HCT116 (cell line): ENCODE measurements at regions not wholly inside any gene's neighbourhood (a gene's known extent, or its start where the extent isn't known, plus 50 kb on each side); places are given as distances from the start of the nearest gene placed in this dataset.

Source experiments
- ATAC-seq: fragments of 200-7000 bp; cut with Tn5 transposase; 2 replicates; pipeline ENCODE4 v1.9.1; 2020; ENCODE audit warnings: mild to moderate bottlenecking, moderate library complexity
- BruUV-seq: library from RNA; stranded (reverse); fragments of 400-500 nt; replicated peaks from 2 replicates; lab custom pipeline; 2021; lab: Mats Ljungman, UMichigan
- CTCF ChIA-PET: fragments of 300-600 bp; sonication (Branson Sonifier 250); formaldehyde crosslinking; loops from one replicate; lab custom pipeline; 2021; ENCODE audit warnings: antibody characterized with exemption; lab: Charles Lee
- POLR2A ChIA-PET: fragments of 300-600, 350-600 bp; sonication (Branson Sonifier 250); formaldehyde crosslinking; loops from one replicate; lab custom pipeline; 2021; ENCODE audit warnings: antibody characterized with exemption; lab: Charles Lee
- RAD21 ChIA-PET, 2 experiments: fragments of 300-600 bp; sonication (Branson Sonifier 250); formaldehyde crosslinking; loops; one replicate each; lab custom pipeline; 2023; ENCODE audit warnings: low total read pairs in 2 of 2; ENCODE audit not compliant: uncharacterized antibody in 2 of 2, unreplicated experiment in 2 of 2, low non-redundant PET in 1 of 2; lab: Charles Lee
- DNase-seq: peaks from one replicate; pipeline ENCODE4 v3.0.0-alpha.2; 2010; ENCODE audit warnings: low read depth, low spot score
- H2AFZ ChIP-seq: fragments of 200-600 bp; shearing (Covaris generic), sonication (generic); 2 replicates; pipeline ENCODE4 v1.6.1; 2017; ENCODE audit warnings: low read depth, mixed run types, mixed read lengths, antibody characterized with exemption, low read length; ENCODE audit not compliant: poor library complexity, severe bottlenecking
- H3K27ac ChIP-seq: 2 replicates; pipeline ENCODE4 v1.5.1; 2012; ENCODE audit warnings: low read depth, low read length
- H3K27me3 ChIP-seq: fragments of 200-600 bp; sonication (generic); 2 replicates; pipeline ENCODE4 v1.6.1; 2016; ENCODE audit warnings: mixed run types, low read length, mixed read lengths; ENCODE audit not compliant: insufficient read depth
- H3K36me3 ChIP-seq, 2 experiments: fragments of 200-500 bp in 1 of 2; fragments of 200-600 bp in 1 of 2; sonication (Bioruptor generic) in 1 of 2; sonication (generic) in 1 of 2; 2 replicates each; pipeline versions ENCODE4 v1.5.1 to v1.6.1; 2014 to 2016; ENCODE audit warnings: low read length in 2 of 2, inconsistent platforms in 1 of 2, mixed read lengths in 1 of 2, mixed run types in 1 of 2; ENCODE audit not compliant: insufficient read depth in 2 of 2, control insufficient read depth in 1 of 2
- H3K4me1 ChIP-seq, 2 experiments: fragments of 200-600 bp in 1 of 2; sonication (generic) in 1 of 2; 2 replicates each; pipeline versions ENCODE4 v1.5.1 to v1.6.1; 2012 to 2017; ENCODE audit warnings: low read length in 2 of 2, inconsistent platforms in 1 of 2, mild to moderate bottlenecking in 1 of 2, mixed read lengths in 1 of 2, mixed run types in 1 of 2, moderate library complexity in 1 of 2; ENCODE audit not compliant: insufficient read depth in 2 of 2, control insufficient read depth in 1 of 2
- H3K4me2 ChIP-seq: fragments of 200-600 bp; sonication (generic); 2 replicates; pipeline ENCODE4 v1.6.1; 2017; ENCODE audit warnings: mixed run types, low read length, mixed read lengths
- H3K4me3 ChIP-seq, 2 experiments: fragments of 200-600 bp in 1 of 2; sonication (generic) in 1 of 2; replicated peaks in 1 of 2; 2 replicates each; pipeline ENCODE4 v1.5.1; 2011 to 2016; ENCODE audit warnings: low read length in 2 of 2, control low read depth in 1 of 2, low read depth in 1 of 2, mild to moderate bottlenecking in 1 of 2, mixed read lengths in 1 of 2, mixed run types in 1 of 2
- H3K79me2 ChIP-seq: fragments of 200-600 bp; sonication (generic); 2 replicates; pipeline ENCODE4 v1.6.1; 2017; ENCODE audit warnings: mild to moderate bottlenecking, mixed run types, low read length, moderate library complexity, mixed read lengths; ENCODE audit not compliant: insufficient read depth
- H3K9ac ChIP-seq: fragments of 200-600 bp; sonication (generic); 2 replicates; pipeline ENCODE4 v1.6.1; 2016; ENCODE audit warnings: low read length, mixed read lengths
- H3K9me2 ChIP-seq: fragments of 200-600 bp; sonication (generic), shearing (Covaris generic); 2 replicates; pipeline ENCODE4 v1.6.1; 2017; ENCODE audit warnings: mixed run types, mild to moderate bottlenecking, moderate library complexity; ENCODE audit not compliant: insufficient read depth
- H3K9me3 ChIP-seq, 2 experiments: fragments of 200-500 bp in 1 of 2; fragments of 200-600 bp in 1 of 2; sonication (Bioruptor generic) in 1 of 2; sonication (generic) in 1 of 2; 2 replicates each; pipeline ENCODE4 v1.6.1; 2014 to 2017; ENCODE audit warnings: low read length in 2 of 2, mixed read lengths in 2 of 2, inconsistent platforms in 1 of 2, low read depth in 1 of 2, mild to moderate bottlenecking in 1 of 2, mixed run types in 1 of 2, moderate library complexity in 1 of 2; ENCODE audit not compliant: control insufficient read depth in 1 of 2, insufficient read depth in 1 of 2
- H4K20me1 ChIP-seq: fragments of 200-600 bp; sonication (generic), shearing (Covaris generic); 2 replicates; pipeline ENCODE4 v1.6.1; 2017; ENCODE audit warnings: mixed run types, mild to moderate bottlenecking, moderate library complexity; ENCODE audit not compliant: insufficient read depth
- CBX3 ChIP-seq: IDR thresholded peaks from 2 replicates; pipeline ENCODE4 v1.6.1; 2012; ENCODE audit warnings: low read depth
- CEBPB ChIP-seq: IDR thresholded peaks from 2 replicates; pipeline ENCODE4 v1.6.1; 2012; ENCODE audit warnings: low read depth
- EGR1 ChIP-seq: IDR thresholded peaks from 2 replicates; pipeline ENCODE4 v1.6.1; 2012; ENCODE audit warnings: low read depth
- EZH2 ChIP-seq: fragments of 200-600 bp; sonication (generic); IDR thresholded peaks from 2 replicates; pipeline ENCODE4 v1.6.1; 2017; ENCODE audit warnings: antibody characterized with exemption, mixed run types
- EZH2phosphoT487 ChIP-seq: fragments of 200-600 bp; IDR thresholded peaks from 2 replicates; pipeline ENCODE4 v1.6.1; 2018; ENCODE audit warnings: antibody characterized with exemption, borderline replicate concordance
- FOSL1 ChIP-seq: IDR thresholded peaks from 2 replicates; pipeline ENCODE4 v1.6.1; 2012; ENCODE audit warnings: low read depth
- JUND ChIP-seq: IDR thresholded peaks from 2 replicates; pipeline ENCODE4 v1.6.1; 2012
- POLR2AphosphoS5 ChIP-seq: IDR thresholded peaks from 2 replicates; pipeline ENCODE4 v1.6.1; 2011; ENCODE audit warnings: mild to moderate bottlenecking, low read depth, low read length, moderate library complexity
- SIN3A ChIP-seq: IDR thresholded peaks from 2 replicates; pipeline ENCODE4 v1.6.1; 2012; ENCODE audit warnings: low read depth
- SP1 ChIP-seq: IDR thresholded peaks from 2 replicates; pipeline ENCODE4 v1.6.1; 2012; ENCODE audit warnings: low read depth
- SRF ChIP-seq: IDR thresholded peaks from 2 replicates; pipeline ENCODE4 v1.6.1; 2012; ENCODE audit warnings: low read depth
- TCF7L2 ChIP-seq: IDR thresholded peaks from 2 replicates; pipeline ENCODE4 v1.7.0; 2011; ENCODE audit warnings: borderline replicate concordance, inconsistent platforms; ENCODE audit not compliant: insufficient read depth, insufficient read length; ENCODE audit errors: extremely low read depth
- YY1 ChIP-seq: IDR thresholded peaks from 2 replicates; pipeline ENCODE4 v1.6.1; 2011; ENCODE audit warnings: low read length, low read depth, moderate library complexity, mild to moderate bottlenecking; ENCODE audit not compliant: insufficient replicate concordance; ENCODE audit errors: extremely low read depth
- intact Hi-C: fragments of 100-400 bp; cut with micrococcal nuclease; formaldehyde crosslinking; loops from 2 replicates; pipeline ENCODE4 v1.10.0; 2022
- TF ChIP-seq, protein P1 (sequence below): IDR thresholded peaks from 2 replicates; pipeline ENCODE4 v1.6.1; 2012
- TF ChIP-seq, protein P2 (sequence below): IDR thresholded peaks from 2 replicates; pipeline ENCODE4 v1.6.1; 2011; ENCODE audit warnings: mild to moderate bottlenecking, low read length, moderate library complexity; ENCODE audit not compliant: insufficient replicate concordance; ENCODE audit errors: extremely low read depth
- TF ChIP-seq, protein P3 (sequence below): IDR thresholded peaks from 2 replicates; pipeline ENCODE4 v1.6.1; 2012; ENCODE audit warnings: low read depth
- TF ChIP-seq, protein P4 (sequence below), 3 experiments: fragments of 200-600 bp in 1 of 3; sonication (generic) in 1 of 3; IDR thresholded peaks in 2 of 3; conservative IDR thresholded peaks in 1 of 3; 2 replicates each; pipeline ENCODE4 v1.5.1; 2012 to 2017; ENCODE audit warnings: low read depth in 2 of 3, low read length in 2 of 3, antibody characterized with exemption in 1 of 3, borderline replicate concordance in 1 of 3, control low read depth in 1 of 3, mild to moderate bottlenecking in 1 of 3, mixed read lengths in 1 of 3, mixed run types in 1 of 3, moderate library complexity in 1 of 3; ENCODE audit not compliant: insufficient read depth in 1 of 3

DNA sequence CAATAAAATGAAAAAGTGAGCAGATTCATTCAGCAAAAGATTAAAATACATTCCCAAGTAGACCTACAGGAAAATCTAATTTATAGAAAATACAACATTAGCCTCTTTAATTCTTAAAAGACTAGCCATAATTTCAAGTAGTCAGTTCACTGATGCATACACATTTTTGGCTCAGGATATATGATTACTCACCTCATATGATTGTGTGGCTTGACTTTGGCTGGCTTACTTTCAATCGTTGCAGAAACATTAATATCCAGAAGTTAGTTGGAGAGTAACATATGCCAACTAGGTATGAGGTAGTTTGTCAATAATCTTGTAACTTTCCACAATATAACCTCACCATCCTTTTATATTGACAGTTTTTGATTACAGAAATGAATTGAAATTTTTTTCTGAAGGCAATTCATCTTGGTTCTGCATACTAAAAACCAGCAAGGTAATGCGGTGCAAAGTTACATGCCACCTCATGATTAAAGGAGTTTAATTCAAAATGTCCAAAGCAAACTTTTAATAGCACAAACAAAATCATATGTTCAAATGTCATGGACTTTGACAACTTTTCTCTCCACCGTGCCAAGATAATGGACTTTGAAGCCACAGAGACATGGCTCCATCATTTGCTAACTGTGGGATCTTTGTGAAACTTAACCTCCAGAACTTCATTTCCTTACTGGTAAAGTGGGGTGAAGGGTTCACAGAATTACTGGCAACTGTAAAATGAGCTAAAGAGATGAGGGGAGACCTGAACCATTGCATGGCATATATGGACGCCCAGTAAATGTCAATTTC, 76.6 kb upstream of the PAM start:
- Histone ChIP-seq H3K9me3 (no peaks in the 10 kb centered on the region), H3K9me2 (no peaks in the 10 kb centered on the region), H4K20me1 (no peaks in the 10 kb centered on the region), H3K9ac (no peak overlapping the region), H3K4me1 (peaks cover 0 to 5% of the 10 kb centered on the region in 2 experiments; a peak in 2 of 4 replicates), H3K27me3 (no peaks in the 10 kb centered on the region), H3K79me2 (no peaks in the 10 kb centered on the region), H3K36me3 (no peaks in the 10 kb centered on the region), H3K27ac (no peak overlapping the region), H2AFZ (peak overlapping the region; percentile 26), H3K4me3 (no peak overlapping the region), H3K4me2 (no peak overlapping the region)
- no peak for DNase-seq
- ChIA-PET CTCF (no interaction called here), POLR2A (no interaction called here), RAD21 (no interaction called here)
- TF ChIP-seq, protein P1, sequence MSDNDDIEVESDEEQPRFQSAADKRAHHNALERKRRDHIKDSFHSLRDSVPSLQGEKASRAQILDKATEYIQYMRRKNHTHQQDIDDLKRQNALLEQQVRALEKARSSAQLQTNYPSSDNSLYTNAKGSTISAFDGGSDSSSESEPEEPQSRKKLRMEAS, result no peak
- TF ChIP-seq SP1 (no peak), EGR1 (no peak), JUND (no peak), CBX3 (no peak), FOSL1 (no peak), EZH2phosphoT487 (no peak), YY1 (no peak), SIN3A (no peak), POLR2AphosphoS5 (no peak), SRF (no peak), TCF7L2 (no peak), EZH2 (no peak), CEBPB (no peak)
- TF ChIP-seq, protein P2, sequence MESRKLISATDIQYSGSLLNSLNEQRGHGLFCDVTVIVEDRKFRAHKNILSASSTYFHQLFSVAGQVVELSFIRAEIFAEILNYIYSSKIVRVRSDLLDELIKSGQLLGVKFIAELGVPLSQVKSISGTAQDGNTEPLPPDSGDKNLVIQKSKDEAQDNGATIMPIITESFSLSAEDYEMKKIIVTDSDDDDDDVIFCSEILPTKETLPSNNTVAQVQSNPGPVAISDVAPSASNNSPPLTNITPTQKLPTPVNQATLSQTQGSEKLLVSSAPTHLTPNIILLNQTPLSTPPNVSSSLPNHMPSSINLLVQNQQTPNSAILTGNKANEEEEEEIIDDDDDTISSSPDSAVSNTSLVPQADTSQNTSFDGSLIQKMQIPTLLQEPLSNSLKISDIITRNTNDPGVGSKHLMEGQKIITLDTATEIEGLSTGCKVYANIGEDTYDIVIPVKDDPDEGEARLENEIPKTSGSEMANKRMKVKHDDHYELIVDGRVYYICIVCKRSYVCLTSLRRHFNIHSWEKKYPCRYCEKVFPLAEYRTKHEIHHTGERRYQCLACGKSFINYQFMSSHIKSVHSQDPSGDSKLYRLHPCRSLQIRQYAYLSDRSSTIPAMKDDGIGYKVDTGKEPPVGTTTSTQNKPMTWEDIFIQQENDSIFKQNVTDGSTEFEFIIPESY, result no peak
- TF ChIP-seq, protein P3, sequence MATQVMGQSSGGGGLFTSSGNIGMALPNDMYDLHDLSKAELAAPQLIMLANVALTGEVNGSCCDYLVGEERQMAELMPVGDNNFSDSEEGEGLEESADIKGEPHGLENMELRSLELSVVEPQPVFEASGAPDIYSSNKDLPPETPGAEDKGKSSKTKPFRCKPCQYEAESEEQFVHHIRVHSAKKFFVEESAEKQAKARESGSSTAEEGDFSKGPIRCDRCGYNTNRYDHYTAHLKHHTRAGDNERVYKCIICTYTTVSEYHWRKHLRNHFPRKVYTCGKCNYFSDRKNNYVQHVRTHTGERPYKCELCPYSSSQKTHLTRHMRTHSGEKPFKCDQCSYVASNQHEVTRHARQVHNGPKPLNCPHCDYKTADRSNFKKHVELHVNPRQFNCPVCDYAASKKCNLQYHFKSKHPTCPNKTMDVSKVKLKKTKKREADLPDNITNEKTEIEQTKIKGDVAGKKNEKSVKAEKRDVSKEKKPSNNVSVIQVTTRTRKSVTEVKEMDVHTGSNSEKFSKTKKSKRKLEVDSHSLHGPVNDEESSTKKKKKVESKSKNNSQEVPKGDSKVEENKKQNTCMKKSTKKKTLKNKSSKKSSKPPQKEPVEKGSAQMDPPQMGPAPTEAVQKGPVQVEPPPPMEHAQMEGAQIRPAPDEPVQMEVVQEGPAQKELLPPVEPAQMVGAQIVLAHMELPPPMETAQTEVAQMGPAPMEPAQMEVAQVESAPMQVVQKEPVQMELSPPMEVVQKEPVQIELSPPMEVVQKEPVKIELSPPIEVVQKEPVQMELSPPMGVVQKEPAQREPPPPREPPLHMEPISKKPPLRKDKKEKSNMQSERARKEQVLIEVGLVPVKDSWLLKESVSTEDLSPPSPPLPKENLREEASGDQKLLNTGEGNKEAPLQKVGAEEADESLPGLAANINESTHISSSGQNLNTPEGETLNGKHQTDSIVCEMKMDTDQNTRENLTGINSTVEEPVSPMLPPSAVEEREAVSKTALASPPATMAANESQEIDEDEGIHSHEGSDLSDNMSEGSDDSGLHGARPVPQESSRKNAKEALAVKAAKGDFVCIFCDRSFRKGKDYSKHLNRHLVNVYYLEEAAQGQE, result no peak
- TF ChIP-seq, protein P4, sequence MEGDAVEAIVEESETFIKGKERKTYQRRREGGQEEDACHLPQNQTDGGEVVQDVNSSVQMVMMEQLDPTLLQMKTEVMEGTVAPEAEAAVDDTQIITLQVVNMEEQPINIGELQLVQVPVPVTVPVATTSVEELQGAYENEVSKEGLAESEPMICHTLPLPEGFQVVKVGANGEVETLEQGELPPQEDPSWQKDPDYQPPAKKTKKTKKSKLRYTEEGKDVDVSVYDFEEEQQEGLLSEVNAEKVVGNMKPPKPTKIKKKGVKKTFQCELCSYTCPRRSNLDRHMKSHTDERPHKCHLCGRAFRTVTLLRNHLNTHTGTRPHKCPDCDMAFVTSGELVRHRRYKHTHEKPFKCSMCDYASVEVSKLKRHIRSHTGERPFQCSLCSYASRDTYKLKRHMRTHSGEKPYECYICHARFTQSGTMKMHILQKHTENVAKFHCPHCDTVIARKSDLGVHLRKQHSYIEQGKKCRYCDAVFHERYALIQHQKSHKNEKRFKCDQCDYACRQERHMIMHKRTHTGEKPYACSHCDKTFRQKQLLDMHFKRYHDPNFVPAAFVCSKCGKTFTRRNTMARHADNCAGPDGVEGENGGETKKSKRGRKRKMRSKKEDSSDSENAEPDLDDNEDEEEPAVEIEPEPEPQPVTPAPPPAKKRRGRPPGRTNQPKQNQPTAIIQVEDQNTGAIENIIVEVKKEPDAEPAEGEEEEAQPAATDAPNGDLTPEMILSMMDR (IDR thresholded peaks at IDR 0.05 in 2 of 3, conservative IDR thresholded peaks at IDR 0.05 in 1 of 3; ENCODE audit: borderline replicate concordance in 1 of 3, insufficient read depth in 1 of 3, low read depth in 2 of 3, low read length in 2 of 3), result no peak
- no TSS peak for BruUV-seq
- intact Hi-C loops, result loop anchor here (1.0 kb wide), 1 partner anchor 111 kb away; no protein-coding TSS in a partner anchor
- no peak for ATAC-seq
